A673 (cell line): ENCODE measurements at regions not wholly inside any gene's neighbourhood (a gene's known extent, or its start where the extent isn't known, plus 50 kb on each side); places are given as distances from the start of the nearest gene placed in this dataset.

Experiments
- CTCF ChIP-seq: fragments of 300-800, 200-600 bp; sonication (generic); conservative IDR thresholded peaks from 2 replicates; pipeline ENCODE4 v1.5.1; 2017; ENCODE audit warnings: low read depth, mild to moderate bottlenecking, antibody characterized with exemption, low read length, moderate library complexity, mixed read lengths
- EZH2 ChIP-seq: fragments of 200-600 bp; sonication (generic); IDR thresholded peaks from 2 replicates; pipeline ENCODE4 v1.6.1; 2017; ENCODE audit warnings: borderline replicate concordance, low read depth, mild to moderate bottlenecking, mixed read lengths, antibody characterized with exemption, low read length; ENCODE audit not compliant: poor library complexity, severe bottlenecking

GRCh38 chr17:51428668-51429495 is 168.5 kb downstream of the UTP18 start:
- no peak for TF ChIP-seq CTCF
- no peak for TF ChIP-seq EZH2
